Ramos (cell line): ENCODE measurements at regions not wholly inside any gene's neighbourhood (a gene's known extent, or its start where the extent isn't known, plus 50 kb on each side); places are given as distances from the start of the nearest gene placed in this dataset.

Experiments
- in situ Hi-C: fragments of 300-500 bp; cut with MboI; formaldehyde crosslinking; loops from one replicate; pipeline ENCODE4 v1.14.3; 2022; ENCODE audit warnings: low sequenced_read_pairs; ENCODE audit not compliant: unreplicated experiment

DNA sequence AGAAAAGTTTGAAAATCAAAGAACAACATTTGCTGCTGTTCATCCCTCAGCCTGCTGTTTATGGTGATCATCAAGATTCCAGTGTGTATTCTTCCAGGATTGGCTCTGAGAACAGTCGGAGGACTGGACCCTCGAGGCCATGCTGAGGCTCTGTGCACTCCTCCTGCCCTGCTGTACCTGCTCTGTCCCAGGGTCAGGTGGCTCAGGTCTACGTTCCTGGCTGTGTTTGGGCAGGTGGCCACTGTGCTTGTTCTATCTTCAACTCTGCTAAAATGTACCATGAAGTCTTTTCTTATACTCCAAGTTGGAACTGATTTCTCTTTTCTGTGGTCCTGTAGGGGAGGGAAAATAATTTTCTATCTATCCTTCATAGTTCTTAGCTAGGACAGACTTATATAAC is 175.9 kb downstream of the RWDD3 start:
- in situ Hi-C loops, result no loop called here

DNA sequence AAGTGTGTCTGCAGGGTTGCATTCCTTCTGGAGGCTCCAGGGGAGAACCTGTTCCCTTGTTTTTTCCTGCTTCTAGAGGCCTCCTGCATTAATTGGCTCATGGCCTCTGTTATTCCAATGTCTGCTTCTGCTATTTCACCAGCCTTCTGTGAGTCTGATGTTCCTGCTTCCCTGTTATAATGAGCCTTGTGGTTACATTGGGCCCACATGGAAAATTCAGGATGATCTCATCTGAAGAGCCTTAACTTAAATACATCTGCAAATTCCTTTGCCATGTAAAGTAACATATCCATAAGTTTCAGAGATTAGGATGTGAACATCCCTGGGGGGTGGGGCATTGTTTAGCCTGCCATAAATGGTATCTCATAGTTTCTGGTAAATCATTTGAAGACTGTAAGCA is 181.1 kb downstream of the RWDD3 start:
- in situ Hi-C loops, result no loop called here

DNA sequence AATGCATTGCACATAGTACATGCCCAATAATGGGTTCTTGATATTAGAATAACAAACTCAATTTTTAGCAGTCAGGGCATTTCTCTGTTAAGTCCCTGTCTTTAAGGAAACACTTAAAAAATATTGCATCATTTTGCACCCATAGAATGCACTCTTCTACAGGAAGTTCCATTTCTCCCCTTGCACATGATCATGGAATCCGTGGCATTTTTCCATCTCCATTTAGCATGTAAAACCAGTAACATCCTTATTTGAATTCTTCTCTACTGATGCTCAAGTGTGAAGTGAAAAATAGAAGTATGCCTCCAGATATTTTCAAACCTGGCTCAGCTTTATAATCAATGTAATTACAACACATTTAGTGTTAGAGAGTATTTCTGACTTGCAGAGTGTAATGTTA is 192.8 kb downstream of the RWDD3 start:
- in situ Hi-C loops, result no loop called here

DNA sequence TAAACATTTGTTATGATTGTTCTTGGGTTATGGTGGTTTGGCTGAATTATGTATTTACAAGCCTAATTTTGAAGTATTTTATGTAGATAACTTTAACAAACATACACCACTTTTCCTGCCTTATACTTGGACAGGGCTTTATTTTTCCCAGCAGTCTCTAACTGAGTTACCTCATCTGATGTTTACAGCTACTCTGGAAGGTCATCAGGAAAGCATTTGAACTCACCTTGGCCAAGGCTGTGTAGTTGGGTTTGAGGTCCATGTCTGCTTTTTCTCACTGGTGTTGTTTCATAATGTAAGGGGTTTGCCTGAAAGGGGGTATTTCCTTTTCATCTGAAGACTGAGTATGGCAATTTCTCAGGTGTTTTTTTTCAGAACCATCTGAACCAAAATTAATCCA is 193.5 kb downstream of the RWDD3 start:
- in situ Hi-C loops, result no loop called here

DNA sequence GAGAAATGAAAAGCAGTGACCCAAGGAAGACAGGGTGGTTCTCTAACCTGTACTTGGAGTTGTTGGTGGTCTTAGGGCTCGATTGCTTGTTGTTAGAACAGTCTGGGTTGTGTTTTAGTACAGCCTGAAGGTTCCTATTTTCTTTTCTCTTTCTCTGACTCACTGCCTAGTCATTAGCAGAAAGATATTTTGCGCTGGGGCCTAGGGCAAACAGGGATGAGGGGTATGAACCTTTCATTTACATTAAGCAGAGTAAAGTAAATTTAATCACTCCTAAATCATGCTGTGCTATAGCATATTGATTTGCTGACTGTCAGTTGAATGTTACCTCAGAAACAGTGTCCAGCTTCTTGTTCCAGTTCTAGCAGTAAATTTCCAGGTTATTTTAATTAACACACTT is 197.2 kb downstream of the RWDD3 start:
- in situ Hi-C loops, result no loop called here

DNA sequence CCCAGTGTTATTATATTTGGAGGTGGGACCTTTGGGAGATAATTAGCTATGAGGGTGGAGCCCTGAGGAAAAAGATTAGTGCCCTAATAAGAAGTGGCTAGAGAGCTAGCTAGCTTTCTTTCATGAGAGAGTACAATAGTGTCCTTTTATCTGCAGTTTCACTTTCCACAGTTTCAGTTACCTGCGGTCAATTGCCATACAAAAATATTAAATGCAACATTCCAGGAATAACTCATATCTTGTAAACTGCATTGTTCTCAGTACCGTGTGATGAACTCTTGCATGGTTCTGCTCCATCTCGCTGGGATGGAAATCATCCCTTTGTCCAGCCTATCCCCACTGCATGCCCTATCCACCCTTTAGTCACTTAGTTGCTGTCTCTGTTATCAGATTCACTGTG is 201.6 kb downstream of the RWDD3 start:
- in situ Hi-C loops, result no loop called here

DNA sequence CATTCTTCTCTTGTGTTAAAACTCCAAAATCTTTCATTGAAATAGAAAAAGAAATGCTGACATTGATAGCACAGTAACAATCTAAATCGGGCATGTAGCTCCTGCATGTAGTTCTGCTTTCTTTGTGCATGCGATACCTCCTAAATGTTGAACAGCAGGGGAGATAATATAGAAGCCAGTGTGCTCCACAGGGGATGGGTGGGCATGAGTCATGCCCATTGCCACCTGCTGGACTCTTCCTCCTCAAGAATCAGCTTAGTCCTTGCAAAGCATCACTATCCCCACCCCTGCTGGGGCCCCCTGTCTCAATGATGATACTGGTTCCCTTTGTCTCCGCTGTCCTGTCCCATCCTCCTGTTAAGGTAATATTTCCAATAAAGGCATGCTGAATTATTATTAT is 203.0 kb downstream of the RWDD3 start:
- in situ Hi-C loops, result no loop called here

DNA sequence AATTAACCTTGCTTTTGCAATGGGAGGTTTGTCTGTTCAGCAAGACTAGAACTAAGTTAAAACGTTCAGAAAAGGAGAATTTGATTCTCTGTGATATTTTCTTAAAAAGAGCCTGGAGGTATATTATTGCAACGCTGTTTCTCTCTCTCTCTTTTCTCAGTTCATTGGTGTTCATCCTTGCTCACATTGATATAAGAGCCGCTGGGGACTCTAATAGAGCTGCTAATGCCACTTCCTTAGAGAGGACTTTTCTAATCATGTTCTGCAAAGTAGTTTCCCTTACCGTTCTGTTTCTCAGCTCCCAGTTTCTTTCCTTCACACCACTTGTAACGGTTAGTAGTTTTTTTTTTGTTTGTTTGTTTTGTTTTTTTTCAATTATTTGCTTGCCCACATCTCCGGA is 203.8 kb downstream of the RWDD3 start:
- in situ Hi-C loops, result no loop called here

DNA sequence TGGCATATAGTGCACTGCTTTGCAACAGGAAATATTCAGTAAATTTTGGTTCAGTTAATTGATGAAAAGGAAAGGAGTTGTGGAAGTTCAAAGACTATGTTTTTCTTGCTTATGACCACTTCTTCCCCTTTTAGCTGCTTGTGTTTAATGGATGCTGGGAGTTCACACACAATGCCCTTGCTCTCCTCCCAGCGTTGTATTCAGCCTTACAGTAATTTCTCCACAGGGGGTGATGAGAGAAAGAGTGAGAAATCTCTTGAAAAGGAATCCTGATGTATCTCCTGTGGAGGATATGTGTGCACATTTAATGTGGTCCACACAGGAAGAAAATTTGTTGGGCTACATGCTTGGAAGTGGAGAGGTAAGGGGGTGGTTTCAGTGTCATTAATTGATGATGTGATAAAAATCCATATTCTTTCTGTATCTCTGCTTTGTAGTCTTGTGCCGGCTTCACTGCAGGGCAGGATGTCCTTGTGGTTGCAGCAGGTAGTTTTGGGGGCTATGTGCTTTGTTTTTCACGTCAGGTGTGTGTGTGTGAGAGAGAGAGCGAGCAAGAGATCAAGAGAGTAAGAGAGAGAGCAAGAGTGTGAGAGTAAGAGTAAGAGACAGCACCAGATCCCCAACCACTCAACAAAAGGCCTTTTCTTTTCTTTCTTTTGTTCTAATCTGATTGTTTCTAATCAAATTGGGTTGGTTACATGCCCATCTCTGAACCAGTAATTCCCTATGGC is 204.4 kb downstream of the RWDD3 start:
- in situ Hi-C loops, result no loop called here

DNA sequence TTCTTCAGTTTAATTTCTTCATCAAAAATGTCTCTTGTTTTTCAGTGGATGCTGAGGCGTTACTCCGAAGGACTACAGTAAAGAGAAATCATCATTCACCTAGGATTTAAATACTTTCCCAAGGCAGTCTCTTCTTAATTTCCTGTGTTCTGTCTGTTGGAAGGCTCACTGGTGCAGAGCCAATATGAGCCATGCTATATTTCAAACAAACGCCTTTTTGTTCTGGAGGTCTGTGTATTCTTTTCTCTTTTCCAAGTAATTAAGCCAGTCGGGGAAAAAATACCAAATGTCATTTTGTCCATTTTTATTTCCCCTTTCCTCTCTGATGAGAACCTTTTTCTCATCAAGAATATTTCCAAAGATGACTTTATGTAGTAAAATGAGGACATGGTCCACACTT is 206.5 kb downstream of the RWDD3 start:
- in situ Hi-C loops, result no loop called here

DNA sequence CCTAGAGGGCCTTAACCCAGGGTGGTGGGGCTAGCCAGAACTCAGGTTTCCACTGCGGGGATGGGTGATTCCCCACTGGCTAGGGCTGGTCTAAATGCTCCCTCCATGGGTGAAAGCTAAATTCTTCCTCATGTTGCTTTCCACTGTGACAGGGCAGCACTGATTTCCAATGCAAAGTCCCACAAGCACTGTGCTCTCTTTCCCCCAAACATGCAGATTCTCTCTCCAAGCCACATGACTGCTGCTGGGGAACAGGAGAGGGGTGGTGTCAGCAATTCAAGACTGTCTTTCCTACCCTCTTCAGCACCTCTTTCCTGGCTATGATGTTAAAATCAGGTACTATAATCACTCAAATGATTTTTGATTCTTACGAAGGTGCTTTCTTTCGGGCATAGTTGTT is 215.5 kb downstream of the RWDD3 start:
- in situ Hi-C loops, result no loop called here

DNA sequence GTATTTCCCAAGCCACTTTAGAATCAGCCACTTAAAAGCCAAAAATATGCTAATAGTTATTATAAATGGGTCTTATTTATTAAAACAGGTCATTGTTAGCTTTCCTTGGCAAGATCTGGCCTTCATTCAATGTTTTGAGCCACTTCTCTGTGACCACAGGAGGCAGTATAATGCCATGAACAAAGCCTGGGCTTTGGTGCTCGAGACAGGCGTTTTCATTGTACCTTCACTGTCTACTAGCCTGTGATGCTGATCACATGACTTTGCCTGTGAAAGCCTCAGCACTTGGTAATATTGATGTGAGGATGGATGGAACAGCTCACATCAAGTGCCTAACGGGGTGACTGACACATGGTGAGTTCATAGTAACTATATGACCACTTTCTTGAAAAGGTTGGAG is 217.0 kb downstream of the RWDD3 start:
- in situ Hi-C loops, result no loop called here

DNA sequence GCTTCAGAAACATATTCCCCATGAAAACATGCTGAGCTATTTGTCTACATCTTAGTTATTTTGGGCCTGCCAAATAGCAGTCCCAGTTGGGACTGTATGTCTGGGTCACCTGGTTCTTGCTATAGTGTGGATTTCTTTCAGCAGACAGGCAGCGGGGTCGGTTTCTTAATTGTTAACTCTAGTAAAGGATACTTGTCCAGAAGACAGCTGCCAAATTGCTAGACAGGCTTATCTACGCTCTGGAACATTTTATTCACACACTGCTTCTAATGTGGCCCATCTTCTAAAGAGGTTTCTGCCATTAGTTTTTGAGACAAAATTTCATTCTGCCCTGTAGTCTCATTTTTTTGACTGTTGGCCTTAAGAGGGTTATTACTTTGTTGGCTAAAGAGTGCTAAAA is 217.9 kb downstream of the RWDD3 start:
- in situ Hi-C loops, result no loop called here

DNA sequence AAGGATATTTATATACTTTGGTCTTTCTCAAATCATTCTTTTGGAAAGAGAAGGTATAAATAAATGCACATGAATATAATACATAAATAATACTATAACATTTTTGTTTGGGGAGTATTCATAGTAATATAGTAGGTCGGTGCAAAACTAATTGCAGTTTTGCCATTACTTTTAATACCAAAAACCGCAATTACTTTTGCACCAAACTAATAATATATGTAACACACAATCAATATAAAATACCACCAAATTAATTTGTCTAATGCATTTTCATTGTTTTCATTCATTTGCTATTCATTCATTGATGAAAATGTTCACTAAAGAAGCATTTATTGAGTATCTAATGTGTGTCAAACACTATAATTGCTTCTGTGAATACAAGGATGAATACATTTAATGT is 219.0 kb downstream of the RWDD3 start:
- in situ Hi-C loops, result no loop called here

DNA sequence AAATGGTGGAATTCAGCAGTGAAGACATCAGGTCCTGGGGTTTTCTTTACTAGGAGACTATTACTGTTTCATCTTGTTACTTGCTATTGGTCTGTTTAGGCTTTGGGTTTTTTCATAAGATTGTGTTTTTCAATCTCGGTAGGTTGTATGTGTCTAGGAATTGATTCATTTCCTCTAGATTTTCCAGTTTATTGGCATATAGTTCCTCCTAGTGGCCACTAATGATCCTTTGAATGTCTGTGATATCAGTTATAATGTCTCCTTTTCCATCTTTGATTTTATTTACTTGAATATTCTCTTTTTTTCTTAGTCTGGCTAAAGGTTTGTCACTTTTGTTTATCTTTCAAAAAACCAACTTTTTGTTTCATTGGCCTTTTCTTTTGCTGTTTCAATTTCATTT is 233.0 kb downstream of the RWDD3 start:
- in situ Hi-C loops, result no loop called here

DNA sequence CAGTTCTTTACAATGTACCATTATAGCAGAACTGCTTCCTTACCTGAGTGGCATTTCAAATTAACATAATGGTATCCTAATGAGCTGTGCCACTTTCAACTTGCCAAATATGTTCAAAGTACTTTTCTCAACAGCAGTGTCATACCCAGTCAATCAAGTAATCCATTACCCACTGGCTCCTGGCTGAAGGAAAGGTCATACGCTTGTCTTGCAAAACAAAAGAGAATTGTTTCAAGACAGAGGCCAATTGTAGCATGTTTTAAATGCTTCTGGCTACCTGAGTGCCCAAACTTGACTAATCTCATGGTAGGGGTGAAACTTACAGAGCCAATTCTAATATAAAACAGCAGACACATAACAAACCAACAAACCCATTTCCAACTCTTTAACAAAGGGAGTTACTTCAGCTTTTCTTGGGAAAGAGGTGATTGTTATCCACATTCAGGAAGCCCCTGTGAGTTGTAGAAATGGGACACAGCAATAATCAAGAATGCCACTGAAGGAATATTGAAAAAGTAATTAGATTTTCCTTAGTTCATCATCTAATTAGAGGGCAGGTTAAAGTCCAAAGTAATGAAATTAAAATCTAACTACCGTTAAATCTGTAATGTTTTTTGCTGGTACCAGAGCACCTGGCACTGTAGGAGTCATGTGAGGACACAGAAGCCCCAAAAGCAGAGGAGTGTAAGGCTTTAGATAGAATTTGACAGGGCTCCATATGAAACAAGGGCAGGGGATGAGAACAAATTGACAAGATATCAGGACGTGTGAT is 241.9 kb downstream of the RWDD3 start:
- in situ Hi-C loops, result no loop called here

DNA sequence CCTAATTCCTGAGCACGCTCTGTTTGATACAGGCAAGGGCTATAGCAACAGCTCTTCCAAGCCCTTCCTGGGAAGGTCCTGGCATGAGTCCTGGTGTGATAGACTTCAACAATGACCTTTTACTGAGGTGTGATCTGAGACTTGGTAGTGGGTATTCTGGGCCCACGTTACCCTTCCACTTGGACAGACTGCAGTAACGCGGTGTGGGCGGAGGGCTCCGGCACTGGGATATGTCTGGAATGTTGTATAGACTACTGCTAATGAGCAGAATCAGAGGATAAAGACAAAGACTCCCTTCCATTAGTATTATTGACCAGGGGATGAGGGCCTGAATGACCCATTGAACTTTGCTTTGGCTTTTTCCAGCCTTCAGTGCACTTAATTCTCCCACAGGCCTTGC is 262.3 kb downstream of the RWDD3 start:
- in situ Hi-C loops, result no loop called here

DNA sequence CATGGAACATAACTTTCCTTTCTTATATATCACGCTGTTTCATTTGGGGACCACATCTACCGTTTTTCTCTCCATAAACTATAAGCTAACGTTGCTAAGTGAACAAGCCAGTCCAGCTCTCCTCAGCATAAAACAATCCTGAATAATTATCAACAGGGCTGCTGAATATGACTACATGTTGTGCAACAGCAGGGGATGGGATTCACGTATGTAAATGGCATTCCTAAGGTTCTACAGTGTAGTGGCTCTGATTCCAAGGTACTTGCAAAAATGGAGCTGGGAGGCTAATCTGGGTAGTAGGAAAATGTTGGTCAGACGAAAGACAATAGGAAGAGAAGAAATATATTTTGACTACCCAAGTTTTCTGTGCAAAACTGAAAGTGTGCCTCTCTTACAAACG is 262.8 kb downstream of the RWDD3 start:
- in situ Hi-C loops, result no loop called here

DNA sequence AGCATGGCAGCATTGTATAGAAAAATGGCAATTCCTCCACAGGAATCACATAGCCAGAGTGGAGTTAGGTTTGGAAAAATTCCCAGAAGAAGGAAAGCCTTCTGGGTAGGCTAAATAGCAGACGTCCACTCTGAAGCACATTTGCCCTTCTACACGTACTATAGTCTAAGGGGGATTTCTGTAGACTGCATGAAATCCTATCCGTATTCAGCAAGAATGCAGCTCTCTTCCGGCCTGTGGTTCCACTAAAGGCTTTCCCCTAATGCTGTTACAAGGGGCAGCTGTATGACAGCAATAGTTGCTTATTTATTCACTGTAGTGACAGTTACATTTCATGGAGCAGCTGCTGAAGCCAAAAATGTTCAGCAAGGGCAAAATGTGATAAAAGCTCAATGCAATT is 263.6 kb downstream of the RWDD3 start:
- in situ Hi-C loops, result no loop called here

DNA sequence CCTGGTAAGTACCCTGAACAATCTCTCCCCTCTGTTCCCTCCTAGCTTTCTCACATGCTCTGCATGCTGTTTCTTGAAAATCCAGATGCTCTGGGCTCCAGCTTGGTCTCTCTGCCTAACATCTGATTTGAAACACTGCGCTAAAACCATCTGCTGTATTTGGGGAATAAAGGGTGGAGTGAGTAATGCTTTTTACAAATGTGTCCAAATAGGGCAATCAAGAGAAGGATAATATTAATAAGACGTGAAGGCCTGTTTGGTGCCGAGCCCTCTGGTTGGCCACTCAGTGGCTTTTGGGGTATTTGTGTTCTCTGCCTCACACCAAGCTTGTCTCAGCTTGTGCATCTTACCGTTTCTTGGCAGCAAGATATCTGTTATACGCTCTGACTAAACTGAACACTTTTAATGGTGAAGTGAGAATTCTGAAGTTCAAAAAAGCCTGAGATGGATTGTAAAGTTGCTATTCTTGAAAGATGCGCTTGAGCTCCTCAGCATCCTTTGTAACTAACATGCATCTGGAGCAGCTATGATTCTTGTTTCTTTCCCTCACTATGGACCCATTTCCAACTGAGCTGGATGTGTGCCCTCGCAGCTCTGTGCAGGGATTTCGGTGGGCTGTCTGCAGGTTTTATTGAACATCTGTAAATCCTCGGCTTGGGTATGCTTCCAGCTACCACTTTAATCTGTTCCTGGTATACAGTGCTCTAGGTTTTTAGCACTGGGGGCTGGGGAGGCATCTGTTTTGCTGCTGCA is 269.4 kb downstream of the RWDD3 start:
- in situ Hi-C loops, result no loop called here

DNA sequence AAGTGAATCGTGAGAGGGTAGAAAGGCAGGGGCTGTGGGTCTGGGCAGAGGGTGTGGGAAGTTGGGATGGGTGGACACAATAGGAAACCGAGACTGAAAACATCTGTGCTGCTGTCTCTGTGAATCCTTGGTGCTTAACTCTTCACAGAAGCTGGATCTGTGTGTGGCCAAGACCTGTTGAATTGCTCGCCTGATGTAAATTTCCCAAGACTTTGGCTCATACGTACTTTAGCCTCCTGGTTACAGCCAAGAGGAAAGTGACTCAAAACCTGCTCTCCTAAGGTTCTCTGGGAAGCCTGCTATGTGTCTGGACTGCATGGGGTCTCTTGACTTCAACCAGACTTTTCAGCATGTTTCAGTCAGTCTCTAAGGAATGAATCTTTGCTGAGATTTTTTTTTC is 270.3 kb downstream of the RWDD3 start:
- in situ Hi-C loops, result no loop called here
